ENCODE measurements at regions not wholly inside any gene's neighbourhood (a gene's known extent, or its start where the extent isn't known, plus 50 kb on each side); places are given as distances from the start of the nearest gene placed in this dataset.
A peak's percentile ranks its signal among the peaks of the same experiment; 100 is the strongest.

DNA sequence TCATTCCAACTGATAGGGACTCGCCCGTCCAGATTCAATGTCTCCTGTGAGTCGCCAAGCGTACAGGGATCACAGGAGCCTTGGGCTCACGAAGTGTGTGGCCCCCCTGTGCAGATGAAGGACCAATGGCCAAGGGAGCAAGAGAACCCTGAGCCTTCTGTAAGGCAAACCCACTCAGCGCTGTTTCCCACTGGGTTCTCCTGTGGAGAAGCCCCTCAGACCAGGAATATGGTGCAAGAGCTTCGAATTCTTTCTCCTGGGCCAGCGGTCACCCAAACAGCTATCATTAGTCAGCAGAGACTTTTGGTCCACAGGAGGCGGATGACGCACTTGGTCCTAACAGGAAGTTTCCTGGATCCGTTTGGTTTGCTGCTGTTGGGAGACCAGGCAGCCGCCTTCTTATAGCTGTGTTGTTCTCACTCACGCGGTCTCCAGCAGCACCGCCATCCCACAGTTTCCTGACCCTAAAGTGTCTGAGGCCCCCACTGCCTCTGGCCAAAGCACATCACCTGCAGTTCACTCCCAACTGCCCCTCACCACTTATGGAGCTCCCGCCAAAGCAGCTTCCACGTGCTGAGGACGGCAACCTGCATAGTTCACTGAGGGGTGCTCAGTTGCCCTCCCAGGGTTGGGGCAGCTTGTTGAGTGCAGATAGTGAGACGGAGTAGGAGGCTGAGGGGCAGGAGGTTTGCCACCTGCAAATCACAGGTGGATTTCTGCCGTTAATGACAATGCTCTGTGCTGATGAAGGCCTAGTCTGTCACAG is 268.6 kb downstream of the ERMARD start:
- no peak overlapping the region for H3K4me3 ChIP-seq (ENCODE audit: low read length)
- H3K4me1 ChIP-seq (ENCODE audit: control insufficient read depth, low read depth, low read length), result no peaks in the 10 kb centered on the region
- no peaks in the 10 kb centered on the region for H3K9me3 ChIP-seq (ENCODE audit: control insufficient read depth, low read depth, low read length)
- no peak overlapping the region for H3K9ac ChIP-seq (ENCODE audit: low read length)
- H3K27me3 ChIP-seq (ENCODE audit: control insufficient read depth, insufficient read depth, low read length), result no peaks in the 10 kb centered on the region
- H3K27ac ChIP-seq (ENCODE audit: low read length), result no peak overlapping the region
- no peaks in the 10 kb centered on the region for H3K36me3 ChIP-seq (ENCODE audit: control insufficient read depth, low read depth, low read length)

DNA sequence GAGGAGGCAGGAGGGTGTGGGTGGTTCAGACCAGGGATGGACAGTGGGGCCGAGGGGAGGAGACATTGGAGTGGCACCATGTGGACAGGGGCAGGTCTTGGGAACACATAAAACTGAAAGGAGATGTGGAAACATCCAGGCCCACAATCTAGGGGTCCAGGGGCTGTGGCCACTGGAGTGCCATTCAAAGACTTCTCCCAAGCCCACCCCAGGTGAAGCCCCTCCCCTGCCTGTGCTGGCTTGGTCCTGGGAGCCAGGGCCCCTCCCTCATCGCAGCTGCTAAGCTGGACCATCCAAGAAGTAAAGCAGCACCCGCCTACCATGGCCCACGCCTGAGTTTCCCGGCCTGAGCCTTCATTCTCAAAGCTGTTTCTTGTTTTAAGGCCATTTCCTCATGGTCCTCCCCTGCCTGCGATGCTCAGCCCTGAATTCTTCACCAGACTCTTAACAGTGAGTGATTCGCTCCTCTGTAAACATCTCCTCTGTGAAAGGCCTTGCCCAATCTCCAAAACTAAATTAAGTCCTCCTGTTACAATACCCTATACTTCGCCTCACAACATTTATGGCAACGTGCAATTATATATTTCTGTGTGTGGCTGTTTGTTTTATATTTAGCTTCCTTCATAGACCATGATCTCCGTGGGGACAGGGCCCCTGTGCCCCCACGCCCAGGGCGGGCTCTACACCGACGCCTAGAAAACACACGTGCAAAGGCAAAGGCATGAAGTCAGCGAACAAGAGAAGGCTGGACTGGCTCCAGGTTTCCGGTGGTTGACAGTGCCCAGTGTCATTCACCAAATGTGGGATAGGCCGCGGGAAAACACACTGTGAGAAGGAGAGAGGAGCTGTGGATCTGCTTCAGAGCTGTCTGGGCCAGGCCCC is 267.8 kb downstream of the ERMARD start:
- Histone ChIP-seq H3K27me3 (ENCODE audit: control insufficient read depth, insufficient read depth, low read length) (no peaks in the 10 kb centered on the region), H3K9me3 (ENCODE audit: control insufficient read depth, low read depth, low read length) (no peaks in the 10 kb centered on the region), H3K4me1 (ENCODE audit: control insufficient read depth, low read depth, low read length) (no peaks in the 10 kb centered on the region), H3K27ac (ENCODE audit: low read length) (no peak overlapping the region), H3K4me3 (ENCODE audit: low read length) (no peak overlapping the region), H3K36me3 (ENCODE audit: control insufficient read depth, low read depth, low read length) (no peaks in the 10 kb centered on the region), H3K9ac (ENCODE audit: low read length) (no peak overlapping the region)

DNA sequence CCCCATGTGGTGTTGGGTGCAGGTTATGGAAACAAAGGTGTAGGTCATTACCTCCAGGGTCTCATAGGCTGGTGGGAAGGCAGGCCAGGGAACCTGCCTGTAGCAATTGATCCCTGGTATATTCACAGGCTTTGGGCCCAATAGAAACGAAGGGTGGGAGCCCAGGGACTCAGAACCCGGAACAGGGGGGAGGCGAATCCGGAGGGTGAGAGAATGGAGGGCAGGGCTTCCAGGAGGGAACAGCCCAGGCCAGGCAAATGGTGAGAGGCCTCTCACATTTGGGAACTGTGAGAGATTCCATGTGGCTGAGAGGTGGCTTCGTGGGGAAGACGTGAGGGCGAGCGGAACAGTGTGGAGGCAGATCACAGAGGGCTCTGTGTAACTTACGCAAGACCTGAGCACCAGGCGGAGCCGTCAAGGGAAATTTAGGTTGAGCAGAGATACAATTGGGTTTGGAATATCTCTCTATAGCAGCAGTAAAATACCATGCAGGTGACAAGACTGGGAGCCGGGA is 267.1 kb downstream of the ERMARD start:
- Histone ChIP-seq H3K4me1 (ENCODE audit: control insufficient read depth, low read depth, low read length) (no peaks in the 10 kb centered on the region), H3K9me3 (ENCODE audit: control insufficient read depth, low read depth, low read length) (no peaks in the 10 kb centered on the region), H3K27me3 (ENCODE audit: control insufficient read depth, insufficient read depth, low read length) (no peaks in the 10 kb centered on the region), H3K36me3 (ENCODE audit: control insufficient read depth, low read depth, low read length) (no peaks in the 10 kb centered on the region), H3K9ac (ENCODE audit: low read length) (no peak overlapping the region), H3K27ac (ENCODE audit: low read length) (no peak overlapping the region), H3K4me3 (ENCODE audit: low read length) (no peak overlapping the region)

DNA sequence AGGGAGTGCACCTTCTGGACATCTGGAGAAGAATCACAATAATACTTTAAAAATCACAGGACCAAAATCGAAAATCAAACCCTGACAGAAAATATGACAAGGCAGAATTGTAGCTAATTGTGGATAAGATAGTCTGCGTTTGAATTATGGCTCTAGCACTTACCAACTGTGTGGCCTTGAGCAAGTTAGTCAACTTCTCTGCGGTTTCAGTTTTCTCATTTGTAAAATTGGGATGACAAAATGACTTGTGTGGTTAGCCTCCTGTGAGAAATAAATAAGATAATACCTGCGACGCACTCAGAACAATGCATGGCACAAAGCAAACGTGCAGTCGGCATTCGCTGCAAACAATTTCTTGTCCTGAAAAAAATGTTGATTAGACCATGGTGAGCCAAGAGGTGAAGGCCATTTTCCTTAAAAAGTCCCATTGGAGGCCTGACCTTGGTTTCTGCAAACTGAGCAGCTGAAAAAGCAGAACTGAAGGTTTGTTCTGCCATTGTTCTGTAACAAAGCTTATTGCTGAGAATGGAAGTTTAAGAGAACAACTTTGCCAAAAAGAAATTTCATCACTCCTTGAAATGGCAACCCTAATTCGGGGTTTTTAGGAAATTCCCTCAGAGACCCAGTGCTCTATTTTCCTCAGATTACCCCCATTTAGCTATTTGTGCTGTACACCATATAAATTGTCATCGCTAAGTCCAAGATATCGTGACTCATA is 266.3 kb downstream of the ERMARD start:
- H3K27ac ChIP-seq (ENCODE audit: low read length), result no peak overlapping the region
- no peaks in the 10 kb centered on the region for H3K27me3 ChIP-seq (ENCODE audit: control insufficient read depth, insufficient read depth, low read length)
- H3K36me3 ChIP-seq (ENCODE audit: control insufficient read depth, low read depth, low read length), result no peaks in the 10 kb centered on the region
- H3K9me3 ChIP-seq (ENCODE audit: control insufficient read depth, low read depth, low read length), result no peaks in the 10 kb centered on the region
- H3K9ac ChIP-seq (ENCODE audit: low read length), result no peak overlapping the region
- H3K4me1 ChIP-seq (ENCODE audit: control insufficient read depth, low read depth, low read length), result no peaks in the 10 kb centered on the region
- H3K4me3 ChIP-seq (ENCODE audit: low read length), result no peak overlapping the region

DNA sequence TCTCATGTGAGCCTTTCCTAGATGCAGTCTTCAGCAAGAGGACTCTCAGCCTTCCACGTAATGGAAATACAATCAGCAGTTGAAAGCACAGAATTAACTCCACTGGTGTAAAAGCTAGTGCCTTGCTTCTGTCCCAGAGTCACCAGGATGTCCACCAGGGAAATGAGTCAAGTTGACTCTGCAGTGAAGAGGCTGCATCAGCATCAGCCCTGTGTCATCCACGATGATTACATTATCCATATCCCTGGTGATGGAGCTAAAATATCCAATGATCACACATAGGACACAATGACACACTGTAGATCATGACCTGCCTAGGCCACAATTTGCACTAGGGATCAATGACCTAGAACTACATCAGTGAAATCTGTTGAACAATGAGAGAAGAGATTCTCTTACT is 262.4 kb downstream of the ERMARD start:
- Histone ChIP-seq H3K9ac (ENCODE audit: low read length) (no peak overlapping the region), H3K36me3 (ENCODE audit: control insufficient read depth, low read depth, low read length) (no peaks in the 10 kb centered on the region), H3K4me1 (ENCODE audit: control insufficient read depth, low read depth, low read length) (peaks cover 3% of the 10 kb centered on the region), H3K9me3 (ENCODE audit: control insufficient read depth, low read depth, low read length) (no peaks in the 10 kb centered on the region), H3K4me3 (ENCODE audit: low read length) (no peak overlapping the region), H3K27ac (ENCODE audit: low read length) (no peak overlapping the region), H3K27me3 (ENCODE audit: control insufficient read depth, insufficient read depth, low read length) (peaks cover under 1% of the 10 kb centered on the region)

DNA sequence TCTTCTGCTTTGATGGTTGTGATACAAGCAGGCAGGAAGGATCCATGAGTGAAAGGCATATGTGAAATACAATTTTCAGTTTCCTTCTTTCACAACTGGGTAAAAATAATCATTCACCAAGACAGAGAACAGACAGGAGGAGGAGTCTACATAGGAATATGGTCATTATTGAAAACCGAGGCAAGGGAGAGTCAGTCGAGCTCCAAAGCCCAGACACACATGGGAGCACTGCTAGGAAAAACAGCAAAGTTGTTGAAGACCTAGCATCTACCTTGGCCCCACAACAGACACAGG is 260.6 kb downstream of the ERMARD start:
- Histone ChIP-seq H3K36me3 (ENCODE audit: control insufficient read depth, low read depth, low read length) (no peaks in the 10 kb centered on the region), H3K27me3 (ENCODE audit: control insufficient read depth, insufficient read depth, low read length) (peaks cover 9% of the 10 kb centered on the region), H3K4me3 (ENCODE audit: low read length) (no peak overlapping the region), H3K9ac (ENCODE audit: low read length) (no peak overlapping the region), H3K4me1 (ENCODE audit: control insufficient read depth, low read depth, low read length) (peaks cover 19% of the 10 kb centered on the region), H3K27ac (ENCODE audit: low read length) (no peak overlapping the region), H3K9me3 (ENCODE audit: control insufficient read depth, low read depth, low read length) (no peaks in the 10 kb centered on the region)

DNA sequence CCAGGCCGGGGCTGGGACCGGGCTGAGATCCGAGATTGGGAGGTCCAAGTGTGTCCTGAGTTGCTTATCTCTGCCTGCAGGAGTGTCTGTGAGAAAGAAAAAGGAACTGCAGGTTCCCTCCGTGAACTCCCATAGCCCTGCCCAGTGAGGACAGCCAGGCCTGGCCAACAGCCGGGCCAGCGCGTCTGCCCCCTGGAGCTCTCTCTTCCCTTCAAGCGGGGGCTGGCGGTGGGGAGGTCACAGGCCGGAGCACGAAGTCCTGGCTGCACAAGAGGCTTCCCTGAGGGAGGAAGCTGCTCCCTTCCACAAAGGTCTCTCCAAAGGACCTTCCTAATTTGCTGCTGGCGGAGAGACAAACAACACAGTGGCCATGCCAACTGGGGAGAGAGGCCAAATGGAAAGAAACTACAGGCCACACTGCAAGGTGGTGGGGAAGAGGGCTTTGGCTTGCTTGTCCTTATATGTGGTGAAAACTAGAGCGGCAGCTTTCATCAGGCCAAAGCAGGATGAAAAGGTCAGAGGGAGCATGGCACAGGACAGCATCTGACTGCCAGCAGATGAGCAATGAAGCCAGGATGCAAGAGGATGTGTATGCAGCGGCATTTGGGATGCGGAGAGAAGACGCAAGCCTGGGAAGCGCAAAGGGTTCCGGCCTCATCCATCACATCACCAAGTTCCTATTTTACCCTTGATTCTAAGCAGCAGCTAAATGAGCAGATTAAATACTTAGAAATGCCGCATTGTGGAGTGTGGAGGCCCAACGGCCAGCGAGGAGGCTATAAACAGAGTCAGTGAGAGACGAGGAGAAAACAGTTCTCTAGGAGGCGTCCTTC is 260.0 kb downstream of the ERMARD start:
- Histone ChIP-seq H3K9ac (ENCODE audit: low read length) (no peak overlapping the region), H3K27ac (ENCODE audit: low read length) (no peak overlapping the region), H3K27me3 (ENCODE audit: control insufficient read depth, insufficient read depth, low read length) (peaks cover 12% of the 10 kb centered on the region), H3K4me3 (ENCODE audit: low read length) (no peak overlapping the region), H3K9me3 (ENCODE audit: control insufficient read depth, low read depth, low read length) (no peaks in the 10 kb centered on the region), H3K36me3 (ENCODE audit: control insufficient read depth, low read depth, low read length) (no peaks in the 10 kb centered on the region), H3K4me1 (ENCODE audit: control insufficient read depth, low read depth, low read length) (peaks cover 24% of the 10 kb centered on the region)

DNA sequence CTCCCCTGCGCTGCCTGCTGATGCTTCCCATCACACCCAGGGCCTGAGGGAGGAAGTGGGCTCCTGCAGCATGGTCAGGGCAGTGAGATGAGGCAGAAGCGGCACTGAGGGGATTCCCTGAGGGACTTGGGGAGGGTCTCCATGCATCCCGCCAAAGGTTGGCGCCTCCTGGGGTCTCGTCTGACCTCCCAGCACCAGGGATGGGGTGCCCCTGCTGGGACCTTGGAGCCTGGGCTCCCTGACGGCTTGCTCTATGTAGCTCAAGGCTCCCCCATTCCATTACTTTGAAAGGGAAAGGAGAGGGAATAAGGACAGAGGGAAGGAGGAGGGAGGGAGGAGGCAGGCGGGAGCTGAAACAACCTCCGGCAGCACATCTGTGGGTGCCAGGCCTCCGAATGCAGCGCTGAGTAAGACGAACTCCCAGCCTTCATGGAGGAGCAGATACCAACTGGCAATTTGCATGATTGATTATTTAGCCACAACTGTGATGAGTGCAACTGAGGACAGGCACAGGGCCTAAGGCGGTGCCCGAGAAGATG is 259.3 kb downstream of the ERMARD start:
- no peak overlapping the region for H3K27ac ChIP-seq (ENCODE audit: low read length)
- no peaks in the 10 kb centered on the region for H3K9me3 ChIP-seq (ENCODE audit: control insufficient read depth, low read depth, low read length)
- H3K9ac ChIP-seq (ENCODE audit: low read length), result no peak overlapping the region
- no peaks in the 10 kb centered on the region for H3K36me3 ChIP-seq (ENCODE audit: control insufficient read depth, low read depth, low read length)
- no peak overlapping the region for H3K4me3 ChIP-seq (ENCODE audit: low read length)
- H3K4me1 ChIP-seq (ENCODE audit: control insufficient read depth, low read depth, low read length), result peaks cover 30% of the 10 kb centered on the region
- peaks cover 19% of the 10 kb centered on the region for H3K27me3 ChIP-seq (ENCODE audit: control insufficient read depth, insufficient read depth, low read length)

DNA sequence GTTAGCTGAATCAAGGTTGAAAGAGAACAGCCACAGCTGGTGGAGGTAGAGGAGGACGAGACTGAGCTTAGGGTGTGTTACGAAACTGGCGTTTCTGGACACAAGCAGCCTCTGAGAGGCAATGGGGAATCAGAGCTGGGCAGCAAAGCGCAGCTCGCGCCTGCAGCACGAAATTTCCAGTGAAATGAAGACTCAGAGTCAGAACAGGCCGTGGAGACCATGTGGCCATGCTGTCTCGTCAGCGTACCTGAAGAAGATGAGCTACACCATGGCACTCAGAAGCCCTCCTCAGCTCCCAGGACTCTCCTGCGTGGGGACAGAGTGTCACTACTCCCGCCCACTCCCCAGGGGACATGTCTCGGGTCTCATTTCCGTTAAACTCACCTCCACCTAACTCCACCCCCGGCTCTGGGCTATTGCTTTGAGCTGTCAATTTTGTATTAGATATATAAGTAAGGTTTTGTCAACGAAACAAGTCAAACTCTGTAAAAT is 256.9 kb downstream of the ERMARD start:
- no peak overlapping the region for H3K4me3 ChIP-seq (ENCODE audit: low read length)
- H3K27me3 ChIP-seq (ENCODE audit: control insufficient read depth, insufficient read depth, low read length), result peaks cover 23% of the 10 kb centered on the region
- peaks cover 30% of the 10 kb centered on the region for H3K4me1 ChIP-seq (ENCODE audit: control insufficient read depth, low read depth, low read length)
- peaks cover 15% of the 10 kb centered on the region for H3K9me3 ChIP-seq (ENCODE audit: control insufficient read depth, low read depth, low read length)
- no peaks in the 10 kb centered on the region for H3K36me3 ChIP-seq (ENCODE audit: control insufficient read depth, low read depth, low read length)
- no peak overlapping the region for H3K27ac ChIP-seq (ENCODE audit: low read length)
- no peak overlapping the region for H3K9ac ChIP-seq (ENCODE audit: low read length)

DNA sequence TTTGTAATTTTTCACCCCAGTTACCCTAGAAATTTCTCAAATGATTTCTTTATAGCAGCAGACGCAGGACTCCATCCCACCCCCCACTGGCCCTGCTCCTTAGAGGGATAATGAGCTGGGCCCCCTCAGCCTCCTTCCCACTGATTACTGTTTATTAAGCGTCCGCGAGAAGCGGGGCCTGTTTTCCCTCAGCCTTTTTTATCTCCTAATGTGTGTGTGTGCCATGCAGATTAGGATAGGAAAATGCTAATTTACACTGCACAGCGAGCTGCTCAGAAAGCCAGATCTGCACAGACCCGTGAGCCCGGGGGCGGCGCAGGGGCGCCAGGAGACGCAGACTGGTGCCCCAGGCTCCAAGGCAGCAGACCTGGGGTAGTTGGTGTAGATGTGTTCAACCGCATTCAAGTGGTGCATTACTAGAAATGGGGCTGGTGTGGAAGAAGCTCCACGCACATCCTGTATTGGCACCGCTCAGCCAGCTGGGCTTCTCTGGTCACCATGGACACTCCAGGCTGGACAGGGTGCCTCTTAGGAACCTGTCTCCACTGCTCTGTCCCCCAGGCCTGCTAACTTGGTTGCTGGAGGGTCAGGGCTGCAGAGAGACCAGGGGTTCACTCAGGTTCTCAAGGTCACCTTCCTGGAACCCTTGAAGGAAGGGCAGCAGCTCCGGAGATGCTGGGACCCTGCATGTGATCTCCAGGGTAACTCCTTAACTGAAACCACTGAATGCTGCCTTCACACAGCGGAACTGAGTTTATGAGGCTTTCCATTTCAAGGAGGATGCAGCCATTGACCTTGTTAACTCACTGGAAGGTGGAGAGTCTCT is 256.3 kb downstream of the ERMARD start:
- Histone ChIP-seq H3K9me3 (ENCODE audit: control insufficient read depth, low read depth, low read length) (peaks cover 15% of the 10 kb centered on the region), H3K27me3 (ENCODE audit: control insufficient read depth, insufficient read depth, low read length) (peaks cover 23% of the 10 kb centered on the region), H3K4me3 (ENCODE audit: low read length) (peak overlapping the region; percentile 46), H3K36me3 (ENCODE audit: control insufficient read depth, low read depth, low read length) (no peaks in the 10 kb centered on the region), H3K27ac (ENCODE audit: low read length) (peak overlapping the region; percentile 76), H3K4me1 (ENCODE audit: control insufficient read depth, low read depth, low read length) (peaks cover 30% of the 10 kb centered on the region), H3K9ac (ENCODE audit: low read length) (peak overlapping the region; percentile 61)
